NT2/D1 (cell line): ENCODE measurements at regions not wholly inside any gene's neighbourhood (a gene's known extent, or its start where the extent isn't known, plus 50 kb on each side); places are given as distances from the start of the nearest gene placed in this dataset.

Experiments used
- DNase-seq: peaks from one replicate; pipeline ENCODE4 v3.0.0-alpha.2; 2011; ENCODE audit warnings: low read depth, low spot score
- H3K27me3 ChIP-seq: 2 replicates; pipeline ENCODE4 v1.6.0; 2011; ENCODE audit warnings: mild to moderate bottlenecking; ENCODE audit not compliant: insufficient read length, insufficient read depth
- H3K36me3 ChIP-seq: 2 replicates; pipeline ENCODE4 v1.6.1; 2011; ENCODE audit warnings: mild to moderate bottlenecking, low read length, mixed read lengths; ENCODE audit not compliant: insufficient read depth, insufficient read length
- H3K4me1 ChIP-seq: 2 replicates; pipeline ENCODE4 v1.5.1; 2011; ENCODE audit not compliant: insufficient read depth, insufficient read length
- H3K4me3 ChIP-seq: 2 replicates; pipeline ENCODE4 v1.5.1; 2011; ENCODE audit warnings: low read depth; ENCODE audit not compliant: insufficient read length
- H3K9ac ChIP-seq: 2 replicates; pipeline ENCODE4 v1.6.0; 2011; ENCODE audit warnings: low read depth; ENCODE audit not compliant: insufficient read length
- H3K9me3 ChIP-seq: 2 replicates; pipeline ENCODE4 v1.5.1; 2011; ENCODE audit warnings: mild to moderate bottlenecking, low read length; ENCODE audit not compliant: insufficient read depth
- SUZ12 ChIP-seq: IDR thresholded peaks from 2 replicates; pipeline ENCODE4 v1.6.1; 2011; ENCODE audit not compliant: insufficient read length, insufficient read depth; ENCODE audit errors: extremely low read depth
- YY1 ChIP-seq: IDR thresholded peaks from 2 replicates; pipeline ENCODE4 v1.6.1; 2011; ENCODE audit not compliant: insufficient read length, insufficient read depth
- ZNF274 ChIP-seq: IDR thresholded peaks from 2 replicates; pipeline ENCODE4 v1.6.1; 2011; ENCODE audit warnings: mild to moderate bottlenecking, low read depth, low read length

GRCh38 chr13:61179741-61180140 is 235.9 kb downstream of the PCDH20 start:
- no peaks in the 10 kb centered on the region for H3K27me3 ChIP-seq
- H3K9ac ChIP-seq, result no peak overlapping the region
- no peak overlapping the region for H3K4me3 ChIP-seq
- DNase-seq, result no peak
- no peaks in the 10 kb centered on the region for H3K4me1 ChIP-seq
- TF ChIP-seq ZNF274 (no peak), SUZ12 (no peak), YY1 (no peak)
- H3K9me3 ChIP-seq, result no peaks in the 10 kb centered on the region
- no peaks in the 10 kb centered on the region for H3K36me3 ChIP-seq

DNA sequence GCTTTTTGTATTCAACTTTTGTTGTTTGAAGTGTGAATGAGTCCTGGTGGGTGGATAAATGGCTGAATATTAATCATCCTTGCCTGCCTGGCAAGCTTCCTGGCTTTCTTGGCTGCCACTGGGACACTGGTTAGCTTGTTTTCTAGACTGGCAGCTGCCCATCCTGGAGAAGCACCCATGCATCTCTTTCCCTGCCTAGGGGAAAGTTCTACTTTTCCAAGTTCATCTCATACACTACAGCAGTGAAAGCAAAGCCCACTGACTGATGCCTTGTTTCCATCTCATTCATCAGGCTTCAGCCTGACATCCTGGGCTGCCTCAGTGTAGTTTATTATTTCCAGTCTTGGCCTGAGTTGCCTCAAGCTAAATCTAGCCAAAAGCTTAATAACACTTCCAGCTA is 244.8 kb downstream of the PCDH20 start:
- no peak for DNase-seq
- TF ChIP-seq ZNF274, result no peak
- no peak for TF ChIP-seq YY1
- no peak for TF ChIP-seq SUZ12
- no peaks in the 10 kb centered on the region for H3K4me1 ChIP-seq

DNA sequence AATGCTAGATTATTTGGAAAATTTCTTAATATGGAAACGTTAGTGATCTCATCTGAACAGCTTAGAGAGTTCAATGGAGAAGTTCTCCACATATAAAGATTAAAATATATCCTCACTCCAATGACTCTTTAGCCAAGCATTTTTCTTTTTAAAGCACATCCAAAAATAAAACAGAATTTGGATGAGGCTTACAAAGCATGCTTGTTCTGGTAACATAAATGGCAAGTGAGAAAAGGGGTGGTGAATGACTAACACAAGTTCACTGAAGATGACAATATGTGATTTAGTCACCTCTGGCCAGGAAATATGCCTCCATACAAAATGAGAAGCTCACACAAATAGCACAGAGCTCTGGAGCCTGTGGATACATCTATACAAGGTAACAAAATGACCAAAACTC is 253.0 kb downstream of the PCDH20 start:
- TF ChIP-seq ZNF274 (no peak), SUZ12 (no peak), YY1 (no peak)
- no peaks in the 10 kb centered on the region for H3K27me3 ChIP-seq
- no peak for DNase-seq
- no peaks in the 10 kb centered on the region for H3K36me3 ChIP-seq
- no peaks in the 10 kb centered on the region for H3K4me1 ChIP-seq
- H3K4me3 ChIP-seq, result no peak overlapping the region
- no peak overlapping the region for H3K9ac ChIP-seq
- no peaks in the 10 kb centered on the region for H3K9me3 ChIP-seq

More for the DNA sequence above, 244.8 kb downstream of the PCDH20 start:
- Histone ChIP-seq H3K9me3 (no peaks in the 10 kb centered on the region), H3K27me3 (no peaks in the 10 kb centered on the region), H3K36me3 (no peaks in the 10 kb centered on the region), H3K9ac (no peak overlapping the region), H3K4me3 (no peak overlapping the region)

DNA sequence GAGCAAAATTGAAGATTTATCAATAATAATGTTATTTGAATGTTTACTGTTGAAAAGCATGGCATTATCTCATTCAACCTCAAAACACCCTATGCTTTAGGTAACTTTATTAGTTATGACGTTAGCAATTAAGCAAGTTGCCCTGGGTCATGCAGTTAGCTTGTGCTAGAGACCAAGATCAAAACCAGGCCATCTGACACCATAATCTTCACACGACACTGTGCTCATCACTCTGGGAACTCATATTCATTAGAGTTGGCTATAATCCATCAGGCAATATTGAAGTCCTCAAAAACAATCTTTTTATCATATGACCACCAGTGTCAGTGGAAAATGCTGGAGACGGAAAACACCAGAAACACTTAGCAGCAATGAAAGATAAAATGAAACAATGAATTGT is 253.5 kb downstream of the PCDH20 start:
- no peaks in the 10 kb centered on the region for H3K4me1 ChIP-seq
- H3K36me3 ChIP-seq, result no peaks in the 10 kb centered on the region
- H3K27me3 ChIP-seq, result no peaks in the 10 kb centered on the region
- DNase-seq, result no peak
- TF ChIP-seq ZNF274 (no peak), SUZ12 (no peak), YY1 (no peak)
- no peak overlapping the region for H3K4me3 ChIP-seq
- H3K9ac ChIP-seq, result no peak overlapping the region
- no peaks in the 10 kb centered on the region for H3K9me3 ChIP-seq

DNA sequence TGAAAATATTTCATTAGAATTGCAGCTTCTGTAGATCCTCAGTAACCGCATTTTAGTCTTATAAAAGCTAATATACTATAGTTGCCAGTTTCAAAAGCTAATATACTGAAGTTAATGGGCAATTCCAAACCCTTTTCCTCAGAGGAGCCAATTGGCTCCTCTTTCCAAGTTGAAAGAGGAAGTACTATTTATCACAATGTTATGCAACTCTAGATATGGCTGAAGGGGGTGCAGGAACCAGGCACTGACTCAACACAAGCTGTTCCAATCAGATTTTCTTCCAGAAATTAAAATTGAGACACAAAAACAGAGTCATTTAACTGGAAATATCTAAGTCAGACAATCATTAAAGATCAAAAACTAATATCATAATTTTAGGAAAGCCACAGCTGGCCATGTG is 258.9 kb downstream of the PCDH20 start:
- H3K4me3 ChIP-seq, result no peak overlapping the region
- H3K9me3 ChIP-seq, result no peaks in the 10 kb centered on the region
- H3K36me3 ChIP-seq, result no peaks in the 10 kb centered on the region
- TF ChIP-seq ZNF274 (no peak), SUZ12 (no peak), YY1 (no peak)
- no peak overlapping the region for H3K9ac ChIP-seq
- no peaks in the 10 kb centered on the region for H3K27me3 ChIP-seq
- DNase-seq, result no peak
- H3K4me1 ChIP-seq, result no peaks in the 10 kb centered on the region

GRCh38 chr13:61151062-61151461 is 264.6 kb downstream of the PCDH20 start:
- no peak for TF ChIP-seq SUZ12
- no peak for TF ChIP-seq ZNF274
- no peak for TF ChIP-seq YY1
- DNase-seq, result no peak
- Histone ChIP-seq H3K27me3 (no peaks in the 10 kb centered on the region), H3K36me3 (no peaks in the 10 kb centered on the region), H3K9ac (no peak overlapping the region), H3K4me1 (no peaks in the 10 kb centered on the region), H3K9me3 (no peaks in the 10 kb centered on the region), H3K4me3 (no peak overlapping the region)

DNA sequence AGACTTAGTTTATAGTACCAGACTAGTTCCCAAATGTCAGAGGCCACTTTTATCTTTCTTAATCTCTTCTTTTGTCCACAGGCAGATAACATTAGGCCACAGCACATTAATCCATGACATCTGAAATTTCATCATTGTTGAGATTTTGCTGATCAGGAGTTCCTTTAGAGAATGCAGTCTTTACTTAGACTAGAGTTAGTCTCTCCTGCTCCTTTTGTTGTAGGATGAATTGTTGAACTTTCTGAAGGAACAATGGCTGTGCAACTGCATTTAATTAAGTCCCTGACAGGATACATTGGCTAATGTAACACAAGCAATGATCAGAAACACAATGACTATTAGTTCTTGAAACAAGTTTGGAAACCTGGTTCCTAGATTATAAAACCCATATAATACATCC is 266.3 kb downstream of the PCDH20 start:
- Histone ChIP-seq H3K36me3 (no peaks in the 10 kb centered on the region), H3K4me3 (no peak overlapping the region), H3K4me1 (no peaks in the 10 kb centered on the region), H3K9ac (no peak overlapping the region), H3K9me3 (no peaks in the 10 kb centered on the region), H3K27me3 (no peaks in the 10 kb centered on the region)
- no peak for TF ChIP-seq ZNF274
- TF ChIP-seq YY1, result no peak
- TF ChIP-seq SUZ12, result no peak
- no peak for DNase-seq

GRCh38 chr13:61148691-61149315 is 266.8 kb downstream of the PCDH20 start:
- TF ChIP-seq ZNF274, result no peak
- no peak for TF ChIP-seq SUZ12
- no peak for TF ChIP-seq YY1
- Histone ChIP-seq H3K9me3 (no peaks in the 10 kb centered on the region), H3K4me3 (no peak overlapping the region), H3K4me1 (no peaks in the 10 kb centered on the region), H3K27me3 (no peaks in the 10 kb centered on the region), H3K9ac (no peak overlapping the region), H3K36me3 (no peaks in the 10 kb centered on the region)
- DNase-seq, result no peak

DNA sequence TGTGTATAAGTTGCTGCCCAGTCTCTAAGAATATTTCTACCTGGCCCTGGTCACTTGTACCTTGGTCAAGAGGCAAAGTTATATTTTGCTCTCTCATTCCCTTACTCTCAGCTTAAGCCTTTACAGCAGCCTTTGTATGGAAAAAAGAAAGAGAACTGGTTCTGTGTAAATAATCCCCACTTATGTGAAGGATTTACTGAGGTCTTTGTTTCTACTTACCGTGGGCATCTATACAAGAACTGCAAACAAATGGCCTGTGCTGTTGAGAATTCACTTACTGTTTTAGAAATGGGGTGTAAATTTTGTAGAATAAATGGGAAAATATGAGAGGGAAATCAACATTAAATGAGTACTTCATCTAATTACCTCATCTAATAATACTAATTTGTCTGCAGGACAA is 267.4 kb downstream of the PCDH20 start:
- Histone ChIP-seq H3K4me3 (no peak overlapping the region), H3K9me3 (no peaks in the 10 kb centered on the region), H3K27me3 (no peaks in the 10 kb centered on the region), H3K36me3 (no peaks in the 10 kb centered on the region), H3K9ac (no peak overlapping the region), H3K4me1 (no peaks in the 10 kb centered on the region)
- no peak for DNase-seq
- TF ChIP-seq SUZ12 (no peak), YY1 (no peak), ZNF274 (no peak)
